ENCODE measurements at regions not wholly inside any gene's neighbourhood (a gene's known extent, or its start where the extent isn't known, plus 50 kb on each side); places are given as distances from the start of the nearest gene placed in this dataset.

GRCh38 chr10:58936364-58936763 lies 240.1 kb upstream of the PHYHIPL start:
- no peak for DNase-seq

GRCh38 chr10:58937423-58937822 lies 239.0 kb upstream of the PHYHIPL start:
- DNase-seq: no peak

- DNase-seq: no peak
Observed at GRCh38 chr10:58942724-58943123, 233.7 kb upstream of the PHYHIPL start.

GRCh38 chr10:58943256-58943890 lies 233.1 kb upstream of the PHYHIPL start:
- DNase-seq: no peak

- no peak for DNase-seq
Observed at GRCh38 chr10:58943960-58944359, 232.5 kb upstream of the PHYHIPL start.

- no peak for DNase-seq
Observed at GRCh38 chr10:58948303-58948702, 228.1 kb upstream of the PHYHIPL start.

- no peak for DNase-seq
Observed at GRCh38 chr10:58950618-58951017, 225.8 kb upstream of the PHYHIPL start.

- DNase-seq: no peak
Observed at GRCh38 chr10:58951087-58951486, 225.4 kb upstream of the PHYHIPL start.

- DNase-seq: no peak
Observed at GRCh38 chr10:58951746-58952145, 224.7 kb upstream of the PHYHIPL start.

- no peak for DNase-seq
Observed at GRCh38 chr10:58952162-58952601, 224.3 kb upstream of the PHYHIPL start.

GRCh38 chr10:58952747-58953466 lies 223.5 kb upstream of the PHYHIPL start:
- peak; percentile 39 for DNase-seq

- no peak for DNase-seq
Observed at GRCh38 chr10:58954178-58954577, 222.3 kb upstream of the PHYHIPL start.

- DNase-seq: no peak
Observed at GRCh38 chr10:58955615-58956014, 220.8 kb upstream of the PHYHIPL start.

- no peak for DNase-seq
Observed at GRCh38 chr10:58956926-58957325, 219.5 kb upstream of the PHYHIPL start.

GRCh38 chr10:58957517-58957916 lies 218.9 kb upstream of the PHYHIPL start:
- no peak for DNase-seq

- DNase-seq: peak; percentile 33
Observed at GRCh38 chr10:58963101-58963534, 213.3 kb upstream of the PHYHIPL start.

- DNase-seq: no peak
Observed at GRCh38 chr10:58963723-58964124, 212.7 kb upstream of the PHYHIPL start.

GRCh38 chr10:58965855-58966254 lies 210.6 kb upstream of the PHYHIPL start:
- DNase-seq: no peak

GRCh38 chr10:58967551-58968388 lies 208.7 kb upstream of the PHYHIPL start:
- DNase-seq: no peak

- DNase-seq: no peak
Observed at GRCh38 chr10:58968389-58968755, 208.1 kb upstream of the PHYHIPL start.

- no peak for DNase-seq
Observed at GRCh38 chr10:58969576-58969975, 206.9 kb upstream of the PHYHIPL start.

GRCh38 chr10:58970160-58970915 lies 206.1 kb upstream of the PHYHIPL start:
- DNase-seq: no peak

- DNase-seq: no peak
Observed at GRCh38 chr10:58971211-58971610, 205.2 kb upstream of the PHYHIPL start.
